Natural killer cell (primary cell): ENCODE measurements at regions not wholly inside any gene's neighbourhood (a gene's known extent, or its start where the extent isn't known, plus 50 kb on each side); places are given as distances from the start of the nearest gene placed in this dataset.

Experiments
- ATAC-seq, 3 donors: fragments of 150-1000 bp in 2 of 3; fragments of 200-7000 bp in 1 of 3; cut with Tn5 transposase; 1 replicate in 1 of 3; 2 replicates in 2 of 3; pipeline ENCODE4 v1.10.0; 2021; ENCODE audit warnings: mild to moderate bottlenecking in 2 of 3, moderate library complexity in 2 of 3
- DNase-seq, 2 donors: peaks; one replicate each; pipeline versions ENCODE4 v3.0.0 to v3.0.0-alpha.2; 2013 to 2021; ENCODE audit warnings: mixed read lengths in 1 of 2
- H3K27ac ChIP-seq: one replicate; pipeline ENCODE4 v1.5.1; 2013; ENCODE audit warnings: mild to moderate bottlenecking, low read length
- H3K27me3 ChIP-seq: one replicate; pipeline ENCODE4 v1.6.1; 2013; ENCODE audit warnings: low read length; ENCODE audit not compliant: control insufficient read depth, insufficient read depth
- H3K36me3 ChIP-seq: one replicate; pipeline ENCODE4 v1.6.1; 2013; ENCODE audit warnings: low read length; ENCODE audit not compliant: control insufficient read depth, insufficient read depth
- H3K4me1 ChIP-seq: one replicate; pipeline ENCODE4 v1.6.1; 2013; ENCODE audit warnings: low read length; ENCODE audit not compliant: control insufficient read depth, insufficient read depth
- H3K4me3 ChIP-seq: one replicate; pipeline ENCODE4 v1.5.1; 2013; ENCODE audit warnings: low read length
- H3K9me3 ChIP-seq: one replicate; pipeline ENCODE4 v1.6.1; 2013; ENCODE audit warnings: low read length; ENCODE audit not compliant: control insufficient read depth, insufficient read depth
- H3K27ac Mint-ChIP-seq, 2 donors: one replicate each; pipeline ENCODE4 v1.8.0; 2022; ENCODE audit warnings: mild to moderate bottlenecking in 2 of 2, mixed read lengths in 2 of 2, moderate library complexity in 1 of 2
- H3K27me3 Mint-ChIP-seq, 2 donors: one replicate each; pipeline ENCODE4 v1.8.0; 2022; ENCODE audit warnings: low read depth in 2 of 2, mixed read lengths in 2 of 2
- H3K36me3 Mint-ChIP-seq: one replicate; pipeline ENCODE4 v1.8.0; 2022; ENCODE audit warnings: mixed read lengths
- H3K4me1 Mint-ChIP-seq, 2 donors: one replicate each; pipeline ENCODE4 v1.8.0; 2022; ENCODE audit warnings: mixed read lengths in 2 of 2
- H3K4me3 Mint-ChIP-seq: one replicate; pipeline ENCODE4 v1.8.0; 2022; ENCODE audit warnings: mild to moderate bottlenecking, moderate library complexity, mixed read lengths
- H3K9me3 Mint-ChIP-seq, 2 donors: one replicate each; pipeline ENCODE4 v1.8.0; 2022; ENCODE audit warnings: mixed read lengths in 2 of 2
- WGBS: methylation state at CpG from one replicate; pipeline ENCODE4 v1.1.7; 2013; ENCODE audit warnings: missing lambda C conversion rate; ENCODE audit not compliant: insufficient coverage; 5-methylcytosine and 5-hydroxymethylcytosine counted together
- intact Hi-C: fragments of 100-400 bp; cut with micrococcal nuclease; formaldehyde crosslinking; loops from one replicate; pipeline ENCODE4 v1.14.2; 2022
- TF ChIP-seq, protein P1 (sequence below): fragments of 200-600 bp; IDR thresholded peaks from one replicate; pipeline ENCODE4 v1.8.0; 2022; ENCODE audit warnings: antibody characterized with exemption

GRCh38 chr10:123327896-123328295 is 173.7 kb downstream of the BUB3 start:
- H3K27me3 ChIP-seq = no peaks in the 10 kb centered on the region
- H3K27ac ChIP-seq = no peak overlapping the region
- TF ChIP-seq, protein P1, sequence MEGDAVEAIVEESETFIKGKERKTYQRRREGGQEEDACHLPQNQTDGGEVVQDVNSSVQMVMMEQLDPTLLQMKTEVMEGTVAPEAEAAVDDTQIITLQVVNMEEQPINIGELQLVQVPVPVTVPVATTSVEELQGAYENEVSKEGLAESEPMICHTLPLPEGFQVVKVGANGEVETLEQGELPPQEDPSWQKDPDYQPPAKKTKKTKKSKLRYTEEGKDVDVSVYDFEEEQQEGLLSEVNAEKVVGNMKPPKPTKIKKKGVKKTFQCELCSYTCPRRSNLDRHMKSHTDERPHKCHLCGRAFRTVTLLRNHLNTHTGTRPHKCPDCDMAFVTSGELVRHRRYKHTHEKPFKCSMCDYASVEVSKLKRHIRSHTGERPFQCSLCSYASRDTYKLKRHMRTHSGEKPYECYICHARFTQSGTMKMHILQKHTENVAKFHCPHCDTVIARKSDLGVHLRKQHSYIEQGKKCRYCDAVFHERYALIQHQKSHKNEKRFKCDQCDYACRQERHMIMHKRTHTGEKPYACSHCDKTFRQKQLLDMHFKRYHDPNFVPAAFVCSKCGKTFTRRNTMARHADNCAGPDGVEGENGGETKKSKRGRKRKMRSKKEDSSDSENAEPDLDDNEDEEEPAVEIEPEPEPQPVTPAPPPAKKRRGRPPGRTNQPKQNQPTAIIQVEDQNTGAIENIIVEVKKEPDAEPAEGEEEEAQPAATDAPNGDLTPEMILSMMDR = no peak
- no peaks in the 10 kb centered on the region for H3K4me1 Mint-ChIP-seq
- H3K36me3 Mint-ChIP-seq = peaks cover 9% of the 10 kb centered on the region
- intact Hi-C loops = no loop called here
- H3K36me3 ChIP-seq = no peaks in the 10 kb centered on the region
- H3K9me3 Mint-ChIP-seq = peaks cover 5 to 6% of the 10 kb centered on the region in 2 donors
- DNase-seq (no peak), ATAC-seq (no peak)
- no peaks in the 10 kb centered on the region for H3K4me1 ChIP-seq
- no peaks in the 10 kb centered on the region for H3K9me3 ChIP-seq
- no peak overlapping the region for H3K4me3 Mint-ChIP-seq
- no peak overlapping the region for H3K27ac Mint-ChIP-seq
- WGBS = 79% methylated on average over 1 of the region's 2 CpGs
- peaks cover 2 to 17% of the 10 kb centered on the region in 2 donors for H3K27me3 Mint-ChIP-seq
- no peak overlapping the region for H3K4me3 ChIP-seq

DNA sequence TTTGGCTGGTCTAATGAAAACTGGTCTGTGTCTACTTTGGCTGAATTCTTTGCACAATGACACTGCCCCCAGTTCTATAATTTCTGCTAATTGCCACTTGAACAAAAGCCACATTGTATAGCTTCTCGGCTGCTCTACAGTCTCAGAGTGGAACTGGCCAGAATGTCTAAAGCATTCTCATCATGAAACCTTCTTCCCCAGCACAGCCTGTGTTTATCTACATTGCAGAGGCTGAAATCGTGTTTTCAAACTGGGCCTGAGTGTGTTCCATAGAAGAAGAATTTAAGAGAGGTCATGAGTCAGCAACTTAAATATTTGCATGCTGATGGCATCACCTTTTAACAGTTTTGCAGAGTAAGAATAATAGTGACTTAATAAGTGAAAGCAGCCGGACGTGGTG is 177.2 kb downstream of the BUB3 start:
- H3K4me3 Mint-ChIP-seq = no peak overlapping the region
- H3K9me3 Mint-ChIP-seq = peaks cover 2% of the 10 kb centered on the region in 2 donors
- no peak overlapping the region for H3K27ac Mint-ChIP-seq

GRCh38 chr10:123346581-123346980 is 192.4 kb downstream of the BUB3 start:
- DNase-seq (no peak), ATAC-seq (no peak)
- peaks cover 2% of the 10 kb centered on the region for H3K27me3 ChIP-seq
- Mint-ChIP-seq H3K4me3 (no peak overlapping the region), H3K9me3 (no peaks in the 10 kb centered on the region), H3K36me3 (no peaks in the 10 kb centered on the region), H3K27ac (no peak overlapping the region), H3K4me1 (no peaks in the 10 kb centered on the region), H3K27me3 (peaks cover 0 to 5% of the 10 kb centered on the region in 2 donors)
- H3K4me1 ChIP-seq = no peaks in the 10 kb centered on the region
- intact Hi-C loops = no loop called here
- H3K9me3 ChIP-seq = no peaks in the 10 kb centered on the region
- no peak overlapping the region for H3K4me3 ChIP-seq
- 93% methylated on average over 1 of the region's 1 CpG for WGBS
- H3K36me3 ChIP-seq = no peaks in the 10 kb centered on the region
- TF ChIP-seq, protein P1 = no peak
- H3K27ac ChIP-seq = no peak overlapping the region

More for the DNA sequence above, 177.2 kb downstream of the BUB3 start:
- DNase-seq (no peak), ATAC-seq (no peak)
- H3K4me1 Mint-ChIP-seq = no peaks in the 10 kb centered on the region
- H3K9me3 ChIP-seq = no peaks in the 10 kb centered on the region
- H3K36me3 ChIP-seq = no peaks in the 10 kb centered on the region
- TF ChIP-seq, protein P1 = no peak
- no peak overlapping the region for H3K27ac ChIP-seq
- H3K4me1 ChIP-seq = no peaks in the 10 kb centered on the region
- H3K27me3 Mint-ChIP-seq = peaks cover 2 to 12% of the 10 kb centered on the region in 2 donors
- H3K27me3 ChIP-seq = no peaks in the 10 kb centered on the region
- 85% methylated on average over 4 of the region's 4 CpGs for WGBS
- no peak overlapping the region for H3K4me3 ChIP-seq
- intact Hi-C loops = no loop called here
- no peaks in the 10 kb centered on the region for H3K36me3 Mint-ChIP-seq
